DND-41 (cell line): ENCODE measurements at regions not wholly inside any gene's neighbourhood (a gene's known extent, or its start where the extent isn't known, plus 50 kb on each side); places are given as distances from the start of the nearest gene placed in this dataset.

Experiments used
- ATAC-seq: fragments of 200-7000 bp; cut with Tn5 transposase; 3 replicates; pipeline ENCODE4 v1.9.1; 2021; ENCODE audit warnings: low read depth; ENCODE audit not compliant: insufficient read depth
- DNase-seq: peaks from one replicate; pipeline ENCODE4 v3.0.0-alpha.2; 2020
- H2AFZ ChIP-seq: 2 replicates; pipeline ENCODE4 v1.6.0; 2012; ENCODE audit warnings: low read depth, low read length
- H3K27ac ChIP-seq: 2 replicates; pipeline ENCODE4 v1.5.1; 2012; ENCODE audit warnings: low read length, inconsistent platforms
- H3K27me3 ChIP-seq: fragments of 200-600 bp; sonication (generic); 2 replicates; pipeline ENCODE4 v1.6.0; 2012; ENCODE audit warnings: low read length, mild to moderate bottlenecking, inconsistent platforms; ENCODE audit not compliant: insufficient read depth, poor library complexity
- H3K36me3 ChIP-seq: 2 replicates; pipeline ENCODE4 v1.5.1; 2012; ENCODE audit warnings: low read length, inconsistent platforms; ENCODE audit not compliant: insufficient read depth
- H3K4me1 ChIP-seq: 2 replicates; pipeline ENCODE4 v1.5.1; 2012; ENCODE audit warnings: mild to moderate bottlenecking, low read length; ENCODE audit not compliant: insufficient read depth
- H3K4me2 ChIP-seq: 2 replicates; pipeline ENCODE4 v1.6.0; 2012; ENCODE audit warnings: mild to moderate bottlenecking, moderate library complexity, low read length, inconsistent platforms; ENCODE audit not compliant: insufficient read depth
- H3K4me3 ChIP-seq, 2 experiments: fragments of 200-600 bp in 1 of 2; shearing (Covaris generic) in 1 of 2; 2 replicates each; pipeline ENCODE4 v1.5.1; 2012 to 2016; ENCODE audit warnings: inconsistent platforms in 2 of 2, low read length in 2 of 2, mild to moderate bottlenecking in 2 of 2, low read depth in 1 of 2, moderate library complexity in 1 of 2
- H3K79me2 ChIP-seq: 2 replicates; pipeline ENCODE4 v1.6.0; 2012; ENCODE audit warnings: low read length, inconsistent platforms; ENCODE audit not compliant: insufficient read depth
- H3K9ac ChIP-seq: 2 replicates; pipeline ENCODE4 v1.6.0; 2012; ENCODE audit warnings: low read depth, mild to moderate bottlenecking, inconsistent platforms, low read length, moderate library complexity
- H3K9me3 ChIP-seq: 2 replicates; pipeline ENCODE4 v1.5.1; 2012; ENCODE audit warnings: low read length, moderate library complexity, mild to moderate bottlenecking, inconsistent platforms; ENCODE audit not compliant: insufficient read depth, severe bottlenecking
- H4K20me1 ChIP-seq: 2 replicates; pipeline ENCODE4 v1.6.0; 2012; ENCODE audit warnings: low read length; ENCODE audit not compliant: insufficient read depth
- EZH2 ChIP-seq: IDR thresholded peaks from 3 replicates; pipeline ENCODE4 v1.6.1; 2012; ENCODE audit warnings: borderline replicate concordance, low read depth, mild to moderate bottlenecking, moderate library complexity, low read length, inconsistent platforms; ENCODE audit not compliant: severe bottlenecking
- TF ChIP-seq, protein P1 (sequence below): IDR thresholded peaks from 2 replicates; pipeline ENCODE4 v1.5.1; 2012; ENCODE audit warnings: borderline replicate concordance, low read length, moderate library complexity, mild to moderate bottlenecking; ENCODE audit not compliant: poor library complexity, severe bottlenecking; ENCODE audit errors: extremely low read depth

DNA sequence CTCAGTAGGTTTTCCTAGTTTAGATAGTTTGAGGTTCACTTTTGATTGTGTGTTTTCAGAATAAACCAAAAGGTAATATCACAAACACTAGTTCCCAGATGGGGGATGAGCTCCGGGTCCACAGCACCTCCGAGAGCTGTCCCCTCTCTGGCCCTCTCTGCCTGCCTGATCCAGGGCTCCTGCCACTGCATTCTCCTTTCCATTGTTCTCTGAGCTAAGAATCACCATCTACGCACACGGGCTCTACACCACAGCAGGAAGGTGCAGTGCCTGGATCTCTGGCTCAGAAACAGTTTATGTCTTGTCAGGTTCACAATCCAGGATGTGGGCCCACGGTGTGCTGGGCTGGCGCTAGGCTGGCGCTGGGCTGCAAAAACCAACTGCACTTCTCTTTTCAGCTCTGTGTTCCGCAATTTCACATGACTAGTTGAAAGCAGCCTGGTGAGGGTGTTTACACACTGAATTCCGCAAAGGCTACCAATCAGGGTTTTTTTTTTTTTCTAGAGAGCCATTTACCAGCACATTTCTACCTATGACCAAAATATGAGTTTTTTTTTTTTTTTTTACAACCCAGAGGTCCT lies 167.5 kb downstream of the SOD2 start:
- no peak overlapping the region for H2AFZ ChIP-seq
- no peak overlapping the region for H3K9ac ChIP-seq
- H3K9me3 ChIP-seq = no peaks in the 10 kb centered on the region
- H3K4me1 ChIP-seq = no peaks in the 10 kb centered on the region
- TF ChIP-seq, protein P1, sequence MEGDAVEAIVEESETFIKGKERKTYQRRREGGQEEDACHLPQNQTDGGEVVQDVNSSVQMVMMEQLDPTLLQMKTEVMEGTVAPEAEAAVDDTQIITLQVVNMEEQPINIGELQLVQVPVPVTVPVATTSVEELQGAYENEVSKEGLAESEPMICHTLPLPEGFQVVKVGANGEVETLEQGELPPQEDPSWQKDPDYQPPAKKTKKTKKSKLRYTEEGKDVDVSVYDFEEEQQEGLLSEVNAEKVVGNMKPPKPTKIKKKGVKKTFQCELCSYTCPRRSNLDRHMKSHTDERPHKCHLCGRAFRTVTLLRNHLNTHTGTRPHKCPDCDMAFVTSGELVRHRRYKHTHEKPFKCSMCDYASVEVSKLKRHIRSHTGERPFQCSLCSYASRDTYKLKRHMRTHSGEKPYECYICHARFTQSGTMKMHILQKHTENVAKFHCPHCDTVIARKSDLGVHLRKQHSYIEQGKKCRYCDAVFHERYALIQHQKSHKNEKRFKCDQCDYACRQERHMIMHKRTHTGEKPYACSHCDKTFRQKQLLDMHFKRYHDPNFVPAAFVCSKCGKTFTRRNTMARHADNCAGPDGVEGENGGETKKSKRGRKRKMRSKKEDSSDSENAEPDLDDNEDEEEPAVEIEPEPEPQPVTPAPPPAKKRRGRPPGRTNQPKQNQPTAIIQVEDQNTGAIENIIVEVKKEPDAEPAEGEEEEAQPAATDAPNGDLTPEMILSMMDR = no peak
- TF ChIP-seq EZH2 = no peak
- H3K4me3 ChIP-seq = no peak overlapping the region
- ATAC-seq = no peak
- no peaks in the 10 kb centered on the region for H3K79me2 ChIP-seq
- no peaks in the 10 kb centered on the region for H3K27me3 ChIP-seq
- no peak overlapping the region for H3K4me2 ChIP-seq
- no peaks in the 10 kb centered on the region for H4K20me1 ChIP-seq
- H3K36me3 ChIP-seq = no peaks in the 10 kb centered on the region
- no peak overlapping the region for H3K27ac ChIP-seq
- DNase-seq = no peak

DNA sequence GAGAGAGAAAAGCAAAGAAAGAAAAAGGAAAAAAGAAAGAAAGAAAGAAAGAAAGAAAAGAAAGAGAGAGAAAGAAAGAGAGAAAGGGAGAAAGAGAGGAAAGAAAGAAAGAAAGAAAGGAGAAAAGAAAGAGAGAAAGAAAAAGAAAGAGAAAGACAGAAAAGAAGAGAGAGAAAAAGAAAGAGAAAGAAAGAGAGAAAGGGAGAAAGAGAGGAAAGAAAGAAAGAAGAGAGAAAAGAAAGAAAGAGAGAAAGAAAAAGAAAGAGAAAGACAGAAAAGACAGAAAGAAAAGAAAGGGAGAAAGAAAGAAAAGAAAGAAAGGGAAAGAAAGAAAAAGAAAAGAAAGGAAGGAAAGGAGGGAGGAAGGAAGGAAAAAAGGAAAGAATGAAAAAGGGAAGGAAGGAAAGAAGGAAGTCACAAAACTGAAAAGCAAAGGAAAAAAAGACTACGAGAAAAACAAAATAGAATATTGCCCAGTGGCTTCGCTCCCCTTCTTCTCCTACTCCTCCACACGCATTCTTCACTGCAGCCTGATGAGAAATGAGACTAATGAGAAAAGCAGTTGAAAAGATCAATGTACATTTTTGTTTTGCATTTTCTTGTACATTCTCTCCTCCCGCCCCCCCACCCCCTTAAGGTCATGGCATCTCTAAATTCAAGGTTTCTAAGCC lies 170.0 kb downstream of the SOD2 start:
- Histone ChIP-seq H3K4me3 (no peak overlapping the region), H3K79me2 (no peaks in the 10 kb centered on the region), H3K9me3 (no peaks in the 10 kb centered on the region), H3K36me3 (no peaks in the 10 kb centered on the region), H3K4me1 (no peaks in the 10 kb centered on the region), H3K4me2 (no peak overlapping the region), H4K20me1 (no peaks in the 10 kb centered on the region), H2AFZ (no peak overlapping the region), H3K9ac (no peak overlapping the region), H3K27ac (no peak overlapping the region), H3K27me3 (no peaks in the 10 kb centered on the region)
- no peak for TF ChIP-seq EZH2
- TF ChIP-seq, protein P1 = no peak
- DNase-seq (no peak), ATAC-seq (no peak)

DNA sequence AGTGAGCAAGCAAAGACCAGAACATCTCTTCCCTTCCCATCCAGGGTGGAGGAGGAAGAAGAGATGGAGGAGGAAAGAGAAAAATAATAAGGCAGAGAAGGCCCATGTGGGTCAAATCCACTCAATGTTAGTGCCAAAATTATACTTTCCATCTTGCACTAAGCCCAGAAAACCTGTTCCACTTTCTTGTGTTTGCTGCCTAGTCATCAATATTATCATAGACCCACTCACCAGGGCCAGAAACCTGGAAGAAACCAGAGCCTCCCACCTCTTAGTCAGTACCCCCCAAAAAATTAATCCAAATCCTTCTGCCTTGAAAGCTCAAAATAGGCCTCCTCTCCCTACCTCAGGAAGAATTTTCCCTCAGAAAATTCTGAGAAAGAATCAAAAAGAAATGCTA lies 171.1 kb downstream of the SOD2 start:
- Histone ChIP-seq H3K4me2 (no peak overlapping the region), H3K27me3 (no peaks in the 10 kb centered on the region), H2AFZ (no peak overlapping the region), H3K27ac (no peak overlapping the region), H4K20me1 (no peaks in the 10 kb centered on the region), H3K79me2 (no peaks in the 10 kb centered on the region), H3K4me1 (no peaks in the 10 kb centered on the region), H3K4me3 (no peak overlapping the region), H3K36me3 (no peaks in the 10 kb centered on the region), H3K9ac (no peak overlapping the region), H3K9me3 (no peaks in the 10 kb centered on the region)
- ATAC-seq (no peak), DNase-seq (no peak)
- TF ChIP-seq, protein P1 = no peak
- no peak for TF ChIP-seq EZH2
